ENCODE measurements at regions not wholly inside any gene's neighbourhood (a gene's known extent, or its start where the extent isn't known, plus 50 kb on each side); places are given as distances from the start of the nearest gene placed in this dataset.

DNA sequence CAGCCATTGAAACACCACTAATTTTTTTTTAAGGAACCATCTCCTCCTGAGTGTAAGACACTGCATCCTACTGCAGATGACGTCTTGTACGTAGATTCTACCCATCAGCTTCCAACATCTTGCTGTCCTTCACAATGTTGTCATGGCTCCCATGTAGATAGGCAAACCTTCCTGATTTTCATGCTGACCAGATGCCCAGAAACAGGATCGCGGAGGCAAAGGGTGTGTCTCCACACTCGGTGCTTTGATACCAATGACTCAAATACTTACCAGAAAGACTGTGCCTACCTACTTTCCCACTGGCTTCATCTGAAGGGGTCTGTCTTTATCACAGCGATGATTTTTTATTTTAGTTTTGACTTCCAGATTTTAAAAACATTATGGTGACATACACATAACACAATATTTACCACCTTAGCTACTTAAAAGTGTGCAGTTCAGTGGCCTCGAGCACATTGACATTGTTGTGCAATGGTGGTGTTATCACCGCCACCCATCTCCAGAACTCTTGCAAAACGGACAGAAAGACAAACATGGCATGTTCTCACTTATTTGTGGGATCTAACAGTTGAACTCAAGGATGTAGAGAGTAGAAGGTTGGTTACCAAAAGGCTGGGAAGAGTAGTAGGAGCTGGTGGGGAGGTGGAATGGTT, 94.0 kb upstream of the PEG3 start:
- intact Hi-C loops (cut with micrococcal nuclease): no loop called here
- under 1% methylated on average over 9 of the region's 9 CpGs for WGBS (ENCODE audit: insufficient coverage, low coverage, missing lambda C conversion rate)
- POLR2A ChIA-PET: no interaction called here

More for the DNA sequence above, 94.0 kb upstream of the PEG3 start:
- in situ Hi-C loops (cut with MboI): no loop called here
- no peaks in the 10 kb centered on the region for H3K79me2 ChIP-seq (ENCODE audit: control insufficient read depth, insufficient read depth, low read length)
- ATAC-seq: no peak
- no peak for TF ChIP-seq ZNF274 (IDR thresholded peaks at IDR 0.05; ENCODE audit: borderline replicate concordance, low read depth, low read length)
- no peak for TF ChIP-seq ZC3H4 (CRISPR knock-in tag; IDR thresholded peaks at IDR 0.05; ENCODE audit: borderline replicate concordance)
- no peak for TF ChIP-seq FOXK2 (conservative IDR thresholded peaks at IDR 0.05 in 1 of 2, IDR thresholded peaks at IDR 0.05 in 1 of 2; ENCODE audit: low read depth in 2 of 2)
- TF ChIP-seq, protein P1, sequence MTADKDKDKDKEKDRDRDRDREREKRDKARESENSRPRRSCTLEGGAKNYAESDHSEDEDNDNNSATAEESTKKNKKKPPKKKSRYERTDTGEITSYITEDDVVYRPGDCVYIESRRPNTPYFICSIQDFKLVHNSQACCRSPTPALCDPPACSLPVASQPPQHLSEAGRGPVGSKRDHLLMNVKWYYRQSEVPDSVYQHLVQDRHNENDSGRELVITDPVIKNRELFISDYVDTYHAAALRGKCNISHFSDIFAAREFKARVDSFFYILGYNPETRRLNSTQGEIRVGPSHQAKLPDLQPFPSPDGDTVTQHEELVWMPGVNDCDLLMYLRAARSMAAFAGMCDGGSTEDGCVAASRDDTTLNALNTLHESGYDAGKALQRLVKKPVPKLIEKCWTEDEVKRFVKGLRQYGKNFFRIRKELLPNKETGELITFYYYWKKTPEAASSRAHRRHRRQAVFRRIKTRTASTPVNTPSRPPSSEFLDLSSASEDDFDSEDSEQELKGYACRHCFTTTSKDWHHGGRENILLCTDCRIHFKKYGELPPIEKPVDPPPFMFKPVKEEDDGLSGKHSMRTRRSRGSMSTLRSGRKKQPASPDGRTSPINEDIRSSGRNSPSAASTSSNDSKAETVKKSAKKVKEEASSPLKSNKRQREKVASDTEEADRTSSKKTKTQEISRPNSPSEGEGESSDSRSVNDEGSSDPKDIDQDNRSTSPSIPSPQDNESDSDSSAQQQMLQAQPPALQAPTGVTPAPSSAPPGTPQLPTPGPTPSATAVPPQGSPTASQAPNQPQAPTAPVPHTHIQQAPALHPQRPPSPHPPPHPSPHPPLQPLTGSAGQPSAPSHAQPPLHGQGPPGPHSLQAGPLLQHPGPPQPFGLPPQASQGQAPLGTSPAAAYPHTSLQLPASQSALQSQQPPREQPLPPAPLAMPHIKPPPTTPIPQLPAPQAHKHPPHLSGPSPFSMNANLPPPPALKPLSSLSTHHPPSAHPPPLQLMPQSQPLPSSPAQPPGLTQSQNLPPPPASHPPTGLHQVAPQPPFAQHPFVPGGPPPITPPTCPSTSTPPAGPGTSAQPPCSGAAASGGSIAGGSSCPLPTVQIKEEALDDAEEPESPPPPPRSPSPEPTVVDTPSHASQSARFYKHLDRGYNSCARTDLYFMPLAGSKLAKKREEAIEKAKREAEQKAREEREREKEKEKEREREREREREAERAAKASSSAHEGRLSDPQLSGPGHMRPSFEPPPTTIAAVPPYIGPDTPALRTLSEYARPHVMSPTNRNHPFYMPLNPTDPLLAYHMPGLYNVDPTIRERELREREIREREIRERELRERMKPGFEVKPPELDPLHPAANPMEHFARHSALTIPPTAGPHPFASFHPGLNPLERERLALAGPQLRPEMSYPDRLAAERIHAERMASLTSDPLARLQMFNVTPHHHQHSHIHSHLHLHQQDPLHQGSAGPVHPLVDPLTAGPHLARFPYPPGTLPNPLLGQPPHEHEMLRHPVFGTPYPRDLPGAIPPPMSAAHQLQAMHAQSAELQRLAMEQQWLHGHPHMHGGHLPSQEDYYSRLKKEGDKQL (CRISPR knock-in tag; IDR thresholded peaks at IDR 0.05; ENCODE audit: borderline replicate concordance): no peak
- TF ChIP-seq, protein P2, sequence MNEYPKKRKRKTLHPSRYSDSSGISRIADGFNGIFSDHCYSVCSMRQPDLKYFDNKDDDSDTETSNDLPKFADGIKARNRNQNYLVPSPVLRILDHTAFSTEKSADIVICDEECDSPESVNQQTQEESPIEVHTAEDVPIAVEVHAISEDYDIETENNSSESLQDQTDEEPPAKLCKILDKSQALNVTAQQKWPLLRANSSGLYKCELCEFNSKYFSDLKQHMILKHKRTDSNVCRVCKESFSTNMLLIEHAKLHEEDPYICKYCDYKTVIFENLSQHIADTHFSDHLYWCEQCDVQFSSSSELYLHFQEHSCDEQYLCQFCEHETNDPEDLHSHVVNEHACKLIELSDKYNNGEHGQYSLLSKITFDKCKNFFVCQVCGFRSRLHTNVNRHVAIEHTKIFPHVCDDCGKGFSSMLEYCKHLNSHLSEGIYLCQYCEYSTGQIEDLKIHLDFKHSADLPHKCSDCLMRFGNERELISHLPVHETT (CRISPR knock-in tag; conservative IDR thresholded peaks at IDR 0.05 in 1 of 2, IDR thresholded peaks at IDR 0.05 in 1 of 2): no peak
- no peak for TF ChIP-seq ZNF146 (CRISPR knock-in tag; IDR thresholded peaks at IDR 0.05; ENCODE audit: unreplicated experiment)
- TF ChIP-seq GTF2F1 (IDR thresholded peaks at IDR 0.05; ENCODE audit: low read depth, low read length): no peak
- no peak for TF ChIP-seq MAFF (IDR thresholded peaks at IDR 0.05; ENCODE audit: low read length)
- no peak for TF ChIP-seq ZNF561 (CRISPR knock-in tag; conservative IDR thresholded peaks at IDR 0.05)
- H2AFZ ChIP-seq (ENCODE audit: low read depth, low read length): no peak overlapping the region
- no peaks in the 10 kb centered on the region for H3K4me1 ChIP-seq (replicated peaks in 1 of 2; ENCODE audit: control insufficient read depth in 2 of 2, insufficient read depth in 2 of 2, low read length in 2 of 2)
- H3K4me3 ChIP-seq: no peak overlapping the region
- CTCF ChIA-PET (ENCODE audit: low intra/inter-chr PET ratio): no interaction called here
- no peaks in the 10 kb centered on the region for H3K36me3 ChIP-seq (ENCODE audit: control insufficient read depth, insufficient read depth, low read length)
- H3K4me2 ChIP-seq (ENCODE audit: insufficient read depth, low read length): no peak overlapping the region
- H3K9me1 ChIP-seq (ENCODE audit: control insufficient read depth, insufficient read depth, low read length): no peaks in the 10 kb centered on the region
- no peaks in the 10 kb centered on the region for H4K20me1 ChIP-seq (replicated peaks; ENCODE audit: control insufficient read depth, insufficient read depth, low read length)
- no peak overlapping the region for H3K9ac ChIP-seq (ENCODE audit: insufficient read depth in 1 of 2, low read depth in 2 of 2, low read length in 2 of 2)
- no peak for DNase-seq (ENCODE audit: extremely low read depth in 1 of 4, low spot score in 3 of 4)
- no peaks in the 10 kb centered on the region for H3K27me3 ChIP-seq (ENCODE audit: control insufficient read depth in 2 of 2, insufficient read depth in 2 of 2, low read length in 2 of 2)
- H3K27ac ChIP-seq (ENCODE audit: extremely low read depth, low read depth, low read length): no peak overlapping the region
- no peaks in the 10 kb centered on the region; the same call in 1 of the 2 replicates for H3K9me3 ChIP-seq (replicated peaks; ENCODE audit: control insufficient read depth, insufficient read depth, low read depth, low read length)
- BruUV-seq (replicated peaks): no TSS peak
- no peak for FAIRE-seq

All from K562 (cell line).